ENCODE measurements at regions not wholly inside any gene's neighbourhood (a gene's known extent, or its start where the extent isn't known, plus 50 kb on each side); places are given as distances from the start of the nearest gene placed in this dataset.

DNA sequence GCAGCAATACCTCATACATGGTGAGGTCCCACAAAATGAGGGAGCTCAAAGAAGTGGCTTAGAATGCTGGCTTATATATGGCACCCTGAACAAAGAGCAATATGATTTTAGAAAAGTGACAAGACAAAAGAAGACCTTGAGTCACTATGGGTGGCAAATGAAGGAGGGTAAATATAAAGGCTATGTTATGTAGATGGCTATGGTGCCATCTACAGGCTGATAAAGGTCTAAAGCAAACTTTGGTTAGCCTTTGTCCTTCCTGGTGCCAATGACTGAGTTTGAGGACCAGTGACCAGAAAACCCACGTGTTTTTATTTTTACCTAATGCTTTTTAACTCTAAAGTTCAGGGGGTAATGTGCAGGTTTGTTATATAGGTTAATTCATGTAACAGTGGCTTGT is 151.8 kb downstream of the CCNG2 start:
- H3K36me3 ChIP-seq (ENCODE audit: control insufficient read depth, insufficient read depth, low read length) = no peaks in the 10 kb centered on the region
- DNase-seq (ENCODE audit: low read depth) (peak; percentile 53), FAIRE-seq (no peak)
- H3K4me3 ChIP-seq (ENCODE audit: low read depth, low read length) = no peak overlapping the region
- no peaks in the 10 kb centered on the region for H3K27me3 ChIP-seq (ENCODE audit: control insufficient read depth, insufficient read depth, low read length)
- TF ChIP-seq, protein P1, sequence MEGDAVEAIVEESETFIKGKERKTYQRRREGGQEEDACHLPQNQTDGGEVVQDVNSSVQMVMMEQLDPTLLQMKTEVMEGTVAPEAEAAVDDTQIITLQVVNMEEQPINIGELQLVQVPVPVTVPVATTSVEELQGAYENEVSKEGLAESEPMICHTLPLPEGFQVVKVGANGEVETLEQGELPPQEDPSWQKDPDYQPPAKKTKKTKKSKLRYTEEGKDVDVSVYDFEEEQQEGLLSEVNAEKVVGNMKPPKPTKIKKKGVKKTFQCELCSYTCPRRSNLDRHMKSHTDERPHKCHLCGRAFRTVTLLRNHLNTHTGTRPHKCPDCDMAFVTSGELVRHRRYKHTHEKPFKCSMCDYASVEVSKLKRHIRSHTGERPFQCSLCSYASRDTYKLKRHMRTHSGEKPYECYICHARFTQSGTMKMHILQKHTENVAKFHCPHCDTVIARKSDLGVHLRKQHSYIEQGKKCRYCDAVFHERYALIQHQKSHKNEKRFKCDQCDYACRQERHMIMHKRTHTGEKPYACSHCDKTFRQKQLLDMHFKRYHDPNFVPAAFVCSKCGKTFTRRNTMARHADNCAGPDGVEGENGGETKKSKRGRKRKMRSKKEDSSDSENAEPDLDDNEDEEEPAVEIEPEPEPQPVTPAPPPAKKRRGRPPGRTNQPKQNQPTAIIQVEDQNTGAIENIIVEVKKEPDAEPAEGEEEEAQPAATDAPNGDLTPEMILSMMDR (IDR thresholded peaks at IDR 0.05; ENCODE audit: insufficient read depth, low read length, severe bottlenecking) = peak; percentile 68

DNA sequence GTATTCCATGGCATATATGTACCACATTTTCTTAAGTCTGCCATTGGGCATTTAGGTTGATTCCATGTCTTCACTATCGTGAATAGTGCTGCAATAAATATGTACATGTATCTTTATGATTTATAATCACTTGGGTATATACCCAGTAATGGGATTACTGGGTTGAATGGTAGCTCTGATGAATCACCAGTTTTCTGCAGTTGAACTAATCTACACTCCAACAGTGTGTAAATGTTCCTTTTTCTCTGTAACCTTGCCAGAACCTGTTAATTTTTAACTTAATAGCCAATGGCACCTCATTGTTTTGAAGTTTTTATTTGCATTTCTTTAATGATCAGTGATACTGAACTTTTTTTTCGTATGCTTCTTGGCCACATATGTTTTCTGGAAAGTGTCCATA is 152.5 kb downstream of the CCNG2 start:
- Histone ChIP-seq H3K27me3 (ENCODE audit: control insufficient read depth, insufficient read depth, low read length) (no peaks in the 10 kb centered on the region), H3K4me3 (ENCODE audit: low read depth, low read length) (no peak overlapping the region), H3K36me3 (ENCODE audit: control insufficient read depth, insufficient read depth, low read length) (no peaks in the 10 kb centered on the region)
- TF ChIP-seq, protein P1 (IDR thresholded peaks at IDR 0.05; ENCODE audit: insufficient read depth, low read length, severe bottlenecking) = no peak
- FAIRE-seq (no peak), DNase-seq (ENCODE audit: low read depth) (no peak)

DNA sequence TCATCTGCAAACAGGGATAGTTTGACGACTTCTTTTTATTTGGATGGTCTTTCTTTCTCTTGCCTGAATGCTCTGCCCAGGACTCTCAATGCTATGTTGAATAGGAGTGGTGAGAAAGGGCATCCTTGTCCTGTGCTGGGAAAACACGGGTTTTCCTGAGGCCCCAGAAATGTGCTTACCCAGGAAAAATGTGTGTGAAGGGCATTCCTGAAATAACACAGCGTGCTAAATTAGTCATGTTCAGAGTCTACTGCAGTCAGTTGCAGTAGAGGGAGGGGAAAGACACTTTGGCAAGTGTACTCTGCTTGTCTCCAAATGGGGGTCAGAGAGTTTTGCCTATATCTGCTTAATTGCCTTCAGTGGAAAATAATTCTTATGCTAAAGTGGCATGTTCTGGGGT is 153.9 kb downstream of the CCNG2 start:
- H3K36me3 ChIP-seq (ENCODE audit: control insufficient read depth, insufficient read depth, low read length) = no peaks in the 10 kb centered on the region
- FAIRE-seq (no peak), DNase-seq (ENCODE audit: low read depth) (peak; percentile 26)
- H3K4me3 ChIP-seq (ENCODE audit: low read depth, low read length) = no peak overlapping the region
- TF ChIP-seq, protein P1 (IDR thresholded peaks at IDR 0.05; ENCODE audit: insufficient read depth, low read length, severe bottlenecking) = no peak
- no peaks in the 10 kb centered on the region for H3K27me3 ChIP-seq (ENCODE audit: control insufficient read depth, insufficient read depth, low read length)

DNA sequence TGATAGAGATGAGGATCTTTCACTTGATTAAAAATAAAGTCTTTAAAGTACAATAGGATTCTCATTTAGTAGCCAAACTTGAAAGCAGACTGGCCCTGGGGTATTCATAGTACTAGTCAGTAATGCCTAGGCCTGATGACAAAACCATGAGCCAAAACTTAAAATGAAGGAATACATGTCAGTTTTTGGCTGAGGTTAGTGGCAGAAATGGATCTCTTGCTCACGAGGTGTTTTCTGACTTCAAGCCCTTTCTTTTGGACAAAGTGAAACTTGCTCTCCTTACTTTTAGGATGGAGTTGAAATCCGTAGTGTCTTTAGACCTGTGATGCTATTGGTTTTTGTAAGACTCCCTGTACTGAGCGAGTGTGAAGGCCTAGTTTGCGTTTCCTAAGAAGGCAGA is 157.7 kb downstream of the CCNG2 start:
- DNase-seq (ENCODE audit: low read depth) = no peak
- H3K4me3 ChIP-seq (ENCODE audit: low read depth, low read length) = no peak overlapping the region
- H3K36me3 ChIP-seq (ENCODE audit: control insufficient read depth, insufficient read depth, low read length) = no peaks in the 10 kb centered on the region
- TF ChIP-seq, protein P1 (IDR thresholded peaks at IDR 0.05; ENCODE audit: insufficient read depth, low read length, severe bottlenecking) = no peak
- H3K27me3 ChIP-seq (ENCODE audit: control insufficient read depth, insufficient read depth, low read length) = no peaks in the 10 kb centered on the region
- no peak for FAIRE-seq

DNA sequence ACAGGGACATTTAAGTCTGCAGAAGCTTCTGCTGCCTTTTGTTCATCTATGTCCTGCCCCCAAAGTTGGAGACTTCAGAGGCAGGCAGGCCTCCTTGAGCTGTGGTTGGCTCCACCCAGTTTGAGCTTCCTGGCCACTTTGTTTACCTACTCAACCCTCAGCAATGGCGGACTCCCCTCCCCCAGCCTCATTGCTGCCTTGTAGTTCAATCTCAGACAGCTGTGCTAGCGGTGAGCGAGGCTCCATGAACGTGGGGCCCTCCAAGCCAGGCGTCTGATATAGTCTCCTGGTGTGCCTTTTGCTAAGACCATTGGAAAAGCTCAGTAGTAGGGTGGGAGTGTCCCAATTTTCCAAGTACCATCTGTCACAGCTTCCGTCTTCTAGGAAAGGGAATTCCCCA is 170.1 kb downstream of the CCNG2 start:
- DNase-seq (ENCODE audit: low read depth) = no peak
- TF ChIP-seq, protein P1 (IDR thresholded peaks at IDR 0.05; ENCODE audit: insufficient read depth, low read length, severe bottlenecking) = no peak
- Histone ChIP-seq H3K27me3 (ENCODE audit: control insufficient read depth, insufficient read depth, low read length) (no peaks in the 10 kb centered on the region), H3K36me3 (ENCODE audit: control insufficient read depth, insufficient read depth, low read length) (no peaks in the 10 kb centered on the region), H3K4me3 (ENCODE audit: low read depth, low read length) (no peak overlapping the region)
- no peak for FAIRE-seq

DNA sequence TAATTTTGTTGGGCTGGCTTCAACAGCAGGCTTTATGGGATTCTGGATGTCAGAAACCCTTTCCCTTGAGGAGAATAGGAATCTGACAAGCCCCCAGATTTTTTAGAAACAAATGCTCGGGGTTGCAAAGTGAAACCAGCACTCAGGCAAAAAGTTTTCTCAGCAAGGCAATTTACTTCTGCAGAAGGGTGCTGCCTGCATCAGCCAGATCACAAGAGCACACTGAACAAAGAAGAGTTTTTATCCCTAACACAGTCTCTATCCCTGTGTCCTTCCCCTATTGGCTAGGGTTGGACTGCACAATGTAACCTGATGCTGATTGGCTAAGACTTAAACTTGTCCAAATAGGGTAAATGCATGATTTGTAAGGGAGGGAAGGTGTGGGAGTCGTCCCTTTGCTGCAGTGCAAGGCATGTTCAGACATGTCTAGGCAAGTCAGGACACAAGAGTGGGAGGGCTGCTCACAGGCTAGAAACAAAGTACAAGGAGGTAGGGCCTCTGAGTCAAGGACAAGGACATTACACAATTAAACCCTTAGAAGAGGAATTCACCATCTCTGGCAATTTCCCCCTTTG is 175.8 kb downstream of the CCNG2 start:
- TF ChIP-seq, protein P1 (IDR thresholded peaks at IDR 0.05; ENCODE audit: insufficient read depth, low read length, severe bottlenecking) = no peak
- Histone ChIP-seq H3K4me3 (ENCODE audit: low read depth, low read length) (no peak overlapping the region), H3K36me3 (ENCODE audit: control insufficient read depth, insufficient read depth, low read length) (no peaks in the 10 kb centered on the region), H3K27me3 (ENCODE audit: control insufficient read depth, insufficient read depth, low read length) (no peaks in the 10 kb centered on the region)
- peak; percentile 48 for DNase-seq (ENCODE audit: low read depth)
- no peak for FAIRE-seq
